ENCODE measurements at regions not wholly inside any gene's neighbourhood (a gene's known extent, or its start where the extent isn't known, plus 50 kb on each side); places are given as distances from the start of the nearest gene placed in this dataset.

DNA sequence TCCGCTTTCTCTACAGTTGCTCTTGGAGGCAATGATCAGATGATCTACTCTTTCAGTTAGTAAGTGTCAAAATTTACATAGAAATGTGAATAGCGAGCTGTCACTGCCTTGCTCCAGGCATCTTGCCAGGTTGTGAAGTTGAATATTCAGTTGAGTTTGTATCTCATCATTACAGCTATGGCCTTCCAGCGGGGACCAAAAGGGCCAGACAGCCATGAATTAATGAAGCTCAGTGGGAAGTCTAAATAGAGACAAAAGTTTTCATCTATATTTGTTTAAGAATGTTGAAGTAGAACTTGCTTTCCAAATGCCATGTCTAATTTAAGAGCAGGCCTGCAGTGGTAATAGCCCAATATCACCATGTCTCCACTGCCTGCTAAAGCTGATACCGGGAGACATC lies 387.8 kb downstream of the FLRT2 start:
- Histone ChIP-seq H3K9ac (ENCODE audit: low read depth in 1 of 2, low read length in 2 of 2) (no peak overlapping the region), H3K4me3 (ENCODE audit: low read depth in 1 of 3, low read length in 3 of 3) (no peak overlapping the region), H3K36me3 (ENCODE audit: control insufficient read depth in 4 of 4, insufficient read depth in 3 of 4, low read depth in 1 of 4, low read length in 3 of 4) (no peaks in the 10 kb centered on the region), H3K27me3 (ENCODE audit: control insufficient read depth in 4 of 4, insufficient read depth in 4 of 4, low read length in 3 of 4) (peaks cover 0 to 3% (median 0%) of the 10 kb centered on the region in 4 donors), H3K4me1 (ENCODE audit: control insufficient read depth in 4 of 4, insufficient read depth in 4 of 4, low read length in 3 of 4) (no peaks in the 10 kb centered on the region), H3K9me3 (ENCODE audit: control insufficient read depth in 4 of 4, low read length in 3 of 4) (no peaks in the 10 kb centered on the region), H3K27ac (ENCODE audit: low read depth in 1 of 2, low read length in 2 of 2) (no peak overlapping the region)
- TF ChIP-seq SP1 (IDR thresholded peaks at IDR 0.05) (no peak), GABPA (IDR thresholded peaks at IDR 0.05 in 1 of 2, conservative IDR thresholded peaks at IDR 0.05 in 1 of 2) (no peak), HNF4G (IDR thresholded peaks at IDR 0.05) (no peak)
- WGBS: 78% methylated on average over 4 of the region's 4 CpGs
- no peak for DNase-seq (ENCODE audit: low spot score)

DNA sequence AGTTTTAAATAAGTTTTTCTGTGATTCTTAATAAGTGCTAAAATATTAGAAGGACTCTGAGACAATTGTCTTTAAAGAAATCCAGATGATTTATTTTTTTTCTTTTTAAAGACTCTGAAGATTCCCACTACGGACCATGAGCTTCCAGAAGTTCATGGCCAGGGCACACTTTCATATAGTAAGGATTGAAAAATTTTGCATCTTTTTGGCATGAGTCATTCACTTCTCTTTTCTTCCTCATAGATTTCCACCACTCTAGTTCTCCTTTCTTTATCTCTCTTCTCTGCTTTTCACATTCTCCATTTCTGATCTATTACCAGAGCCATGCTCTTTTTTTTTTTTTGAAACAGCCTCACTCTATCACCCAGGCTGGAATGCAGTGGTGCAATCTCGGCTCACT lies 385.8 kb downstream of the FLRT2 start:
- 81% methylated on average over 2 of the region's 2 CpGs for WGBS

DNA sequence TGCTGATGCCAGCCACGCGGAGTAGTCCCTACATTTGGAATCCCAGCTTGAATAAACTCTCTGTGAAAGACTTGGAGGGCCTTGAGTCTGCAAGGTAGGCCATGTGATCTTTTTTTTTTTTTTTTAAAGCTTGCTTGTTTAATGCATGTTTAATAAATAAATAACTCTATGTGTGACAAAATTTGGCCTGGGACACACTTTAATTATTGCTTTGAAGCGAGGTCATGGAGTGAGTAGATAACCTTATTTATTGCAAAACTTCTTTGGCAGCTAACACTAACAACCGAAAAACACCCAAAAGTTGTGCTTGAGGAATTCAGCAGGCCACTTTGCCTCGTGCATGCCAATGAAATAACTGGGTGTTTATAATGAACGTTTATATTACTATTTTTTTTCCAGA lies 382.2 kb downstream of the FLRT2 start:
- DNase-seq (ENCODE audit: low spot score): no peak
- 63% methylated on average over 6 of the region's 6 CpGs for WGBS
- no peak overlapping the region for H3K27ac ChIP-seq (ENCODE audit: low read depth in 1 of 2, low read length in 2 of 2)
- H3K36me3 ChIP-seq (ENCODE audit: control insufficient read depth in 4 of 4, insufficient read depth in 3 of 4, low read depth in 1 of 4, low read length in 3 of 4): no peaks in the 10 kb centered on the region
- no peak for TF ChIP-seq HNF4G (IDR thresholded peaks at IDR 0.05)
- TF ChIP-seq YY1 (IDR thresholded peaks at IDR 0.05): no peak
- no peak for TF ChIP-seq FOXA2 (IDR thresholded peaks at IDR 0.05)
- TF ChIP-seq, protein P1, sequence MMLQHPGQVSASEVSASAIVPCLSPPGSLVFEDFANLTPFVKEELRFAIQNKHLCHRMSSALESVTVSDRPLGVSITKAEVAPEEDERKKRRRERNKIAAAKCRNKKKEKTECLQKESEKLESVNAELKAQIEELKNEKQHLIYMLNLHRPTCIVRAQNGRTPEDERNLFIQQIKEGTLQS (IDR thresholded peaks at IDR 0.05): no peak
- no peak for TF ChIP-seq FOXA1 (IDR thresholded peaks at IDR 0.05)
- no peak for TF ChIP-seq JUND (IDR thresholded peaks at IDR 0.05)
- TF ChIP-seq, protein P2, sequence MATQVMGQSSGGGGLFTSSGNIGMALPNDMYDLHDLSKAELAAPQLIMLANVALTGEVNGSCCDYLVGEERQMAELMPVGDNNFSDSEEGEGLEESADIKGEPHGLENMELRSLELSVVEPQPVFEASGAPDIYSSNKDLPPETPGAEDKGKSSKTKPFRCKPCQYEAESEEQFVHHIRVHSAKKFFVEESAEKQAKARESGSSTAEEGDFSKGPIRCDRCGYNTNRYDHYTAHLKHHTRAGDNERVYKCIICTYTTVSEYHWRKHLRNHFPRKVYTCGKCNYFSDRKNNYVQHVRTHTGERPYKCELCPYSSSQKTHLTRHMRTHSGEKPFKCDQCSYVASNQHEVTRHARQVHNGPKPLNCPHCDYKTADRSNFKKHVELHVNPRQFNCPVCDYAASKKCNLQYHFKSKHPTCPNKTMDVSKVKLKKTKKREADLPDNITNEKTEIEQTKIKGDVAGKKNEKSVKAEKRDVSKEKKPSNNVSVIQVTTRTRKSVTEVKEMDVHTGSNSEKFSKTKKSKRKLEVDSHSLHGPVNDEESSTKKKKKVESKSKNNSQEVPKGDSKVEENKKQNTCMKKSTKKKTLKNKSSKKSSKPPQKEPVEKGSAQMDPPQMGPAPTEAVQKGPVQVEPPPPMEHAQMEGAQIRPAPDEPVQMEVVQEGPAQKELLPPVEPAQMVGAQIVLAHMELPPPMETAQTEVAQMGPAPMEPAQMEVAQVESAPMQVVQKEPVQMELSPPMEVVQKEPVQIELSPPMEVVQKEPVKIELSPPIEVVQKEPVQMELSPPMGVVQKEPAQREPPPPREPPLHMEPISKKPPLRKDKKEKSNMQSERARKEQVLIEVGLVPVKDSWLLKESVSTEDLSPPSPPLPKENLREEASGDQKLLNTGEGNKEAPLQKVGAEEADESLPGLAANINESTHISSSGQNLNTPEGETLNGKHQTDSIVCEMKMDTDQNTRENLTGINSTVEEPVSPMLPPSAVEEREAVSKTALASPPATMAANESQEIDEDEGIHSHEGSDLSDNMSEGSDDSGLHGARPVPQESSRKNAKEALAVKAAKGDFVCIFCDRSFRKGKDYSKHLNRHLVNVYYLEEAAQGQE (IDR thresholded peaks at IDR 0.05): no peak
- no peak for TF ChIP-seq RXRA (IDR thresholded peaks at IDR 0.05)
- TF ChIP-seq, protein P3, sequence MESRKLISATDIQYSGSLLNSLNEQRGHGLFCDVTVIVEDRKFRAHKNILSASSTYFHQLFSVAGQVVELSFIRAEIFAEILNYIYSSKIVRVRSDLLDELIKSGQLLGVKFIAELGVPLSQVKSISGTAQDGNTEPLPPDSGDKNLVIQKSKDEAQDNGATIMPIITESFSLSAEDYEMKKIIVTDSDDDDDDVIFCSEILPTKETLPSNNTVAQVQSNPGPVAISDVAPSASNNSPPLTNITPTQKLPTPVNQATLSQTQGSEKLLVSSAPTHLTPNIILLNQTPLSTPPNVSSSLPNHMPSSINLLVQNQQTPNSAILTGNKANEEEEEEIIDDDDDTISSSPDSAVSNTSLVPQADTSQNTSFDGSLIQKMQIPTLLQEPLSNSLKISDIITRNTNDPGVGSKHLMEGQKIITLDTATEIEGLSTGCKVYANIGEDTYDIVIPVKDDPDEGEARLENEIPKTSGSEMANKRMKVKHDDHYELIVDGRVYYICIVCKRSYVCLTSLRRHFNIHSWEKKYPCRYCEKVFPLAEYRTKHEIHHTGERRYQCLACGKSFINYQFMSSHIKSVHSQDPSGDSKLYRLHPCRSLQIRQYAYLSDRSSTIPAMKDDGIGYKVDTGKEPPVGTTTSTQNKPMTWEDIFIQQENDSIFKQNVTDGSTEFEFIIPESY (IDR thresholded peaks at IDR 0.05): no peak
- no peak for TF ChIP-seq TAF1 (conservative IDR thresholded peaks at IDR 0.05)
- no peak for TF ChIP-seq SP1 (IDR thresholded peaks at IDR 0.05)
- TF ChIP-seq, protein P4, sequence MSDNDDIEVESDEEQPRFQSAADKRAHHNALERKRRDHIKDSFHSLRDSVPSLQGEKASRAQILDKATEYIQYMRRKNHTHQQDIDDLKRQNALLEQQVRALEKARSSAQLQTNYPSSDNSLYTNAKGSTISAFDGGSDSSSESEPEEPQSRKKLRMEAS (IDR thresholded peaks at IDR 0.05): no peak
- no peak for TF ChIP-seq EGR1 (IDR thresholded peaks at IDR 0.05; ENCODE audit: low read depth in 2 of 2)
- TF ChIP-seq HNF4A (conservative IDR thresholded peaks at IDR 0.05): no peak
- TF ChIP-seq, protein P5, sequence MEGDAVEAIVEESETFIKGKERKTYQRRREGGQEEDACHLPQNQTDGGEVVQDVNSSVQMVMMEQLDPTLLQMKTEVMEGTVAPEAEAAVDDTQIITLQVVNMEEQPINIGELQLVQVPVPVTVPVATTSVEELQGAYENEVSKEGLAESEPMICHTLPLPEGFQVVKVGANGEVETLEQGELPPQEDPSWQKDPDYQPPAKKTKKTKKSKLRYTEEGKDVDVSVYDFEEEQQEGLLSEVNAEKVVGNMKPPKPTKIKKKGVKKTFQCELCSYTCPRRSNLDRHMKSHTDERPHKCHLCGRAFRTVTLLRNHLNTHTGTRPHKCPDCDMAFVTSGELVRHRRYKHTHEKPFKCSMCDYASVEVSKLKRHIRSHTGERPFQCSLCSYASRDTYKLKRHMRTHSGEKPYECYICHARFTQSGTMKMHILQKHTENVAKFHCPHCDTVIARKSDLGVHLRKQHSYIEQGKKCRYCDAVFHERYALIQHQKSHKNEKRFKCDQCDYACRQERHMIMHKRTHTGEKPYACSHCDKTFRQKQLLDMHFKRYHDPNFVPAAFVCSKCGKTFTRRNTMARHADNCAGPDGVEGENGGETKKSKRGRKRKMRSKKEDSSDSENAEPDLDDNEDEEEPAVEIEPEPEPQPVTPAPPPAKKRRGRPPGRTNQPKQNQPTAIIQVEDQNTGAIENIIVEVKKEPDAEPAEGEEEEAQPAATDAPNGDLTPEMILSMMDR (IDR thresholded peaks at IDR 0.05; ENCODE audit: low read depth, low read length, missing input control): no peak
- TF ChIP-seq GABPA (IDR thresholded peaks at IDR 0.05 in 1 of 2, conservative IDR thresholded peaks at IDR 0.05 in 1 of 2): no peak
- no peak for TF ChIP-seq NR2F2 (IDR thresholded peaks at IDR 0.05)
- no peak for TF ChIP-seq RAD21 (IDR thresholded peaks at IDR 0.05)
- H3K27me3 ChIP-seq (ENCODE audit: control insufficient read depth in 4 of 4, insufficient read depth in 4 of 4, low read length in 3 of 4): no peaks in the 10 kb centered on the region
- H3K4me1 ChIP-seq (ENCODE audit: control insufficient read depth in 4 of 4, insufficient read depth in 4 of 4, low read length in 3 of 4): peaks cover 0 to 2% (median 0%) of the 10 kb centered on the region in 4 donors
- no peaks in the 10 kb centered on the region for H3K9me3 ChIP-seq (ENCODE audit: control insufficient read depth in 4 of 4, low read length in 3 of 4)
- no peak overlapping the region for H3K4me3 ChIP-seq (ENCODE audit: low read depth in 1 of 3, low read length in 3 of 3)
- no peak overlapping the region for H3K9ac ChIP-seq (ENCODE audit: low read depth in 1 of 2, low read length in 2 of 2)

More for the DNA sequence above, 385.8 kb downstream of the FLRT2 start:
- Histone ChIP-seq H3K36me3 (ENCODE audit: control insufficient read depth in 4 of 4, insufficient read depth in 3 of 4, low read depth in 1 of 4, low read length in 3 of 4) (no peaks in the 10 kb centered on the region), H3K9me3 (ENCODE audit: control insufficient read depth in 4 of 4, low read length in 3 of 4) (no peaks in the 10 kb centered on the region), H3K4me1 (ENCODE audit: control insufficient read depth in 4 of 4, insufficient read depth in 4 of 4, low read length in 3 of 4) (no peaks in the 10 kb centered on the region), H3K4me3 (ENCODE audit: low read depth in 1 of 3, low read length in 3 of 3) (no peak overlapping the region), H3K27me3 (ENCODE audit: control insufficient read depth in 4 of 4, insufficient read depth in 4 of 4, low read length in 3 of 4) (peaks cover 0 to 3% (median 0%) of the 10 kb centered on the region in 4 donors), H3K9ac (ENCODE audit: low read depth in 1 of 2, low read length in 2 of 2) (no peak overlapping the region), H3K27ac (ENCODE audit: low read depth in 1 of 2, low read length in 2 of 2) (no peak overlapping the region)
- TF ChIP-seq HNF4G (IDR thresholded peaks at IDR 0.05) (no peak), FOXA2 (IDR thresholded peaks at IDR 0.05) (no peak), EGR1 (IDR thresholded peaks at IDR 0.05; ENCODE audit: low read depth in 2 of 2) (no peak)
- TF ChIP-seq, protein P4 (IDR thresholded peaks at IDR 0.05): no peak
- DNase-seq (ENCODE audit: low spot score): no peak
